Mucosa of descending colon (tissue), 3 donors: ENCODE measurements at regions not wholly inside any gene's neighbourhood (a gene's known extent, or its start where the extent isn't known, plus 50 kb on each side); places are given as distances from the start of the nearest gene placed in this dataset.
"Not testable (repeated sequence)": the region's sequence is repeated elsewhere in the genome, so short reads cannot be mapped to it uniquely, and the experiment has no call there.

Experiments
- ATAC-seq: fragments of 200-7000 bp; cut with Tn5 transposase; one replicate; pipeline ENCODE4 v1.9.1; 2020; ENCODE audit warnings: mild to moderate bottlenecking, moderate library complexity
- DNase-seq, 3 donors: peaks; one replicate each; pipeline ENCODE4 v3.0.0-alpha.2; 2020
- H3K36me3 ChIP-seq: fragments of 200-600 bp; one replicate; pipeline ENCODE4 v1.8.0; 2021; ENCODE audit warnings: low read depth, mild to moderate bottlenecking
- H3K4me1 ChIP-seq: fragments of 200-600 bp; one replicate; pipeline ENCODE4 v1.8.0; 2021; ENCODE audit warnings: low read depth, mild to moderate bottlenecking
- H3K4me3 ChIP-seq: fragments of 200-600 bp; one replicate; pipeline ENCODE4 v1.8.0; 2021; ENCODE audit warnings: mild to moderate bottlenecking
- H3K9me3 ChIP-seq: fragments of 200-600 bp; one replicate; pipeline ENCODE4 v1.8.0; 2021; ENCODE audit warnings: mild to moderate bottlenecking
- CTCF ChIP-seq: fragments of 200-600 bp; IDR thresholded peaks from one replicate; pipeline ENCODE4 v1.8.0; 2022; ENCODE audit warnings: antibody characterized with exemption, mild to moderate bottlenecking
- intact Hi-C, 2 donors: fragments of 100-400 bp; cut with DNase I in 1 of 2; cut with micrococcal nuclease in 1 of 2; formaldehyde crosslinking; loops; one replicate each; pipeline versions ENCODE4 v1.11.0 to v1.11.1; 2022; cut with DNase I, micrococcal nuclease
- donor health status: DM: no; HTN: no; CAD: no; lungs with moderate emphysema.
- donor health status: DM: no; HTN: no; CAD: no.
- donor health status: DM: no; HTN: yes; CAD: no.

- DNase-seq (no peak), ATAC-seq (no peak)
- Histone ChIP-seq H3K36me3 (no peaks in the 10 kb centered on the region), H3K4me3 (no peak overlapping the region), H3K9me3 (no peaks in the 10 kb centered on the region), H3K4me1 (no peaks in the 10 kb centered on the region)
- TF ChIP-seq CTCF, result no peak
- intact Hi-C loops, result no loop called here
These were observed 134.3 kb downstream of the PXDC1 start for GRCh38 chr6:3617192-3617631.

GRCh38 chr6:3616565-3617176 is 134.8 kb downstream of the PXDC1 start:
- Histone ChIP-seq H3K4me3 (no peak overlapping the region), H3K9me3 (no peaks in the 10 kb centered on the region), H3K36me3 (no peaks in the 10 kb centered on the region), H3K4me1 (no peaks in the 10 kb centered on the region)
- no peak for TF ChIP-seq CTCF
- intact Hi-C loops, result no loop called here
- ATAC-seq (no peak), DNase-seq (no peak)

- intact Hi-C loops, result no loop called here
- ATAC-seq (no peak), DNase-seq (no peak)
- H3K36me3 ChIP-seq, result no peaks in the 10 kb centered on the region
- no peak for TF ChIP-seq CTCF
- no peaks in the 10 kb centered on the region for H3K9me3 ChIP-seq
- H3K4me1 ChIP-seq, result no peaks in the 10 kb centered on the region
- no peak overlapping the region for H3K4me3 ChIP-seq
These were observed 135.8 kb downstream of the PXDC1 start for GRCh38 chr6:3615391-3616380.

- Histone ChIP-seq H3K9me3 (no peaks in the 10 kb centered on the region), H3K4me1 (no peaks in the 10 kb centered on the region), H3K36me3 (no peaks in the 10 kb centered on the region), H3K4me3 (no peak overlapping the region)
- intact Hi-C loops, result no loop called here
- no peak for DNase-seq
- no peak for ATAC-seq
- no peak for TF ChIP-seq CTCF
These were observed 136.6 kb downstream of the PXDC1 start for GRCh38 chr6:3614918-3615317.

- ATAC-seq, intact Hi-C loops, DNase-seq, H3K36me3 ChIP-seq, H3K4me1 ChIP-seq, H3K9me3 ChIP-seq, H3K4me3 ChIP-seq: not testable (repeated sequence)
These were observed 137.9 kb downstream of the PXDC1 start for GRCh38 chr6:3613565-3613964.
